ENCODE measurements at regions not wholly inside any gene's neighbourhood (a gene's known extent, or its start where the extent isn't known, plus 50 kb on each side); places are given as distances from the start of the nearest gene placed in this dataset.

DNA sequence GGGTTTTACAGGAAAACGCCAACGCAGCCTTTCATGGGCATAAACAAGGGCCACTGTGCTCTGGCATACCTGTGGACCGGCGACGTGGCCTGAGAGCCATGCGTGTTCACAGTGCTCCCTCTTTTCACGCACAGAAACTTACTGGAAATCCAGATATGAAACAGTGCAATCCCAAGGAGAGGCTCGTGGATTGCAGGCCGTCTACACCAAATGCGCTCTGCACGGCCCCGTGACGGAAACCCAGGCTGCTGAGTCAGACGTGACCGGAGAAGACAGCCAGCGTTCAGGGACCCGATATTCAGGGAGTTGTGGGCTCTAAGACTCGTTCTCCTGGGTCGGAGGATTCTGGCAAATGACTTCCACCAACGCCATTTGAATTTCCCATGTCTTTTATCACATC, 129.2 kb downstream of the FOXL1 start:
- TF ChIP-seq FOXP2 (optimal IDR thresholded peaks at IDR 0.05; ENCODE audit: borderline replicate concordance, extremely low read depth, extremely low read length, insufficient read depth) (no peak), POLR2AphosphoS5 (IDR thresholded peaks at IDR 0.05; ENCODE audit: low read depth, low read length) (no peak), SIN3A (IDR thresholded peaks at IDR 0.05; ENCODE audit: borderline replicate concordance, insufficient read depth, low read length) (no peak), TAF1 (IDR thresholded peaks at IDR 0.05; ENCODE audit: borderline replicate concordance, insufficient read depth, low read length) (no peak)
- TF ChIP-seq, protein P1, sequence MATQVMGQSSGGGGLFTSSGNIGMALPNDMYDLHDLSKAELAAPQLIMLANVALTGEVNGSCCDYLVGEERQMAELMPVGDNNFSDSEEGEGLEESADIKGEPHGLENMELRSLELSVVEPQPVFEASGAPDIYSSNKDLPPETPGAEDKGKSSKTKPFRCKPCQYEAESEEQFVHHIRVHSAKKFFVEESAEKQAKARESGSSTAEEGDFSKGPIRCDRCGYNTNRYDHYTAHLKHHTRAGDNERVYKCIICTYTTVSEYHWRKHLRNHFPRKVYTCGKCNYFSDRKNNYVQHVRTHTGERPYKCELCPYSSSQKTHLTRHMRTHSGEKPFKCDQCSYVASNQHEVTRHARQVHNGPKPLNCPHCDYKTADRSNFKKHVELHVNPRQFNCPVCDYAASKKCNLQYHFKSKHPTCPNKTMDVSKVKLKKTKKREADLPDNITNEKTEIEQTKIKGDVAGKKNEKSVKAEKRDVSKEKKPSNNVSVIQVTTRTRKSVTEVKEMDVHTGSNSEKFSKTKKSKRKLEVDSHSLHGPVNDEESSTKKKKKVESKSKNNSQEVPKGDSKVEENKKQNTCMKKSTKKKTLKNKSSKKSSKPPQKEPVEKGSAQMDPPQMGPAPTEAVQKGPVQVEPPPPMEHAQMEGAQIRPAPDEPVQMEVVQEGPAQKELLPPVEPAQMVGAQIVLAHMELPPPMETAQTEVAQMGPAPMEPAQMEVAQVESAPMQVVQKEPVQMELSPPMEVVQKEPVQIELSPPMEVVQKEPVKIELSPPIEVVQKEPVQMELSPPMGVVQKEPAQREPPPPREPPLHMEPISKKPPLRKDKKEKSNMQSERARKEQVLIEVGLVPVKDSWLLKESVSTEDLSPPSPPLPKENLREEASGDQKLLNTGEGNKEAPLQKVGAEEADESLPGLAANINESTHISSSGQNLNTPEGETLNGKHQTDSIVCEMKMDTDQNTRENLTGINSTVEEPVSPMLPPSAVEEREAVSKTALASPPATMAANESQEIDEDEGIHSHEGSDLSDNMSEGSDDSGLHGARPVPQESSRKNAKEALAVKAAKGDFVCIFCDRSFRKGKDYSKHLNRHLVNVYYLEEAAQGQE (IDR thresholded peaks at IDR 0.05; ENCODE audit: insufficient read depth in 1 of 2, low read depth in 2 of 2, low read length in 2 of 2) = no peak

DNA sequence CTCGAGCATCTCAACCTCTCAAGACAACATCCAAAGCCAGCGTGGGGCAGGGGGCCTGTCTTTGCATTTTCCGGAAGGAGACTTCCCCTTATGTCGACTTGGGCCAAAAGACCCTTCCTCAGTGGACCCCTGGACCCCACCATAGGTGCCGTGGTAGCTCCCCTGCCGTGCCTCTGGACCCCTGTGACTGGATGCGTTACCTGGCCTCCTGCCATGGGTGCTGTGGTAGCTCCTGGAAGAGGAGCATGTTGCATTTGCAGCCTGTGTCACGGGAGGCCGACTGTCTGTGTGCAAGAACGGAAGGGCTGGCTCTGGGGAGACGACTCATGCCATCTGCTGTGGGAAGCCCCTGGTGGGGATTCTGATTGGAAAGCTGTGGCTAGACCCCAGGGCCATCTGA, 130.1 kb downstream of the FOXL1 start:
- TF ChIP-seq FOXP2 (optimal IDR thresholded peaks at IDR 0.05; ENCODE audit: borderline replicate concordance, extremely low read depth, extremely low read length, insufficient read depth) = no peak
- no peak for TF ChIP-seq POLR2AphosphoS5 (IDR thresholded peaks at IDR 0.05; ENCODE audit: low read depth, low read length)
- TF ChIP-seq SIN3A (IDR thresholded peaks at IDR 0.05; ENCODE audit: borderline replicate concordance, insufficient read depth, low read length) = no peak
- TF ChIP-seq, protein P1 (IDR thresholded peaks at IDR 0.05; ENCODE audit: insufficient read depth in 1 of 2, low read depth in 2 of 2, low read length in 2 of 2) = no peak
- TF ChIP-seq TAF1 (IDR thresholded peaks at IDR 0.05; ENCODE audit: borderline replicate concordance, insufficient read depth, low read length) = no peak

DNA sequence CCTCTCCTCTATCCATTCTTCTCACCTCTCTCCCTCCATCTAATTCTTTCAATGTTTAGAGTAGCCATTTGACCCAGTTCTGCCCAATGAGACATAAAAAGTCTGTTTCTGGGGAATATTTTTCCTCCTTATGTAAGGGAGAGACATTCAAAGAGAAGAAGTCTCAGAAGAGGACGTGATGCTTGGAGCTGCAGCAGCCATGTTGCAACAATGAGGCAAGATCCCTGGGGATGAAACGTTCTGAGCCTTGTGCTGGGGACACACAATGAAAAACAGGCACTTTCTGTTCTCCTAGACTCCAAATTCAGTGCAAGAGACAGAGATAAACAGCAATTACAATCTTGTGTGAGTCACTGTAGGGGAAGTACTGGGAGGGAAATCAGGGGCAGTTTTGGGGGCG, 130.8 kb downstream of the FOXL1 start:
- TF ChIP-seq FOXP2 (optimal IDR thresholded peaks at IDR 0.05; ENCODE audit: borderline replicate concordance, extremely low read depth, extremely low read length, insufficient read depth) (no peak), TAF1 (IDR thresholded peaks at IDR 0.05; ENCODE audit: borderline replicate concordance, insufficient read depth, low read length) (no peak), POLR2AphosphoS5 (IDR thresholded peaks at IDR 0.05; ENCODE audit: low read depth, low read length) (no peak), SIN3A (IDR thresholded peaks at IDR 0.05; ENCODE audit: borderline replicate concordance, insufficient read depth, low read length) (no peak)
- TF ChIP-seq, protein P1 (IDR thresholded peaks at IDR 0.05; ENCODE audit: insufficient read depth in 1 of 2, low read depth in 2 of 2, low read length in 2 of 2) = no peak

DNA sequence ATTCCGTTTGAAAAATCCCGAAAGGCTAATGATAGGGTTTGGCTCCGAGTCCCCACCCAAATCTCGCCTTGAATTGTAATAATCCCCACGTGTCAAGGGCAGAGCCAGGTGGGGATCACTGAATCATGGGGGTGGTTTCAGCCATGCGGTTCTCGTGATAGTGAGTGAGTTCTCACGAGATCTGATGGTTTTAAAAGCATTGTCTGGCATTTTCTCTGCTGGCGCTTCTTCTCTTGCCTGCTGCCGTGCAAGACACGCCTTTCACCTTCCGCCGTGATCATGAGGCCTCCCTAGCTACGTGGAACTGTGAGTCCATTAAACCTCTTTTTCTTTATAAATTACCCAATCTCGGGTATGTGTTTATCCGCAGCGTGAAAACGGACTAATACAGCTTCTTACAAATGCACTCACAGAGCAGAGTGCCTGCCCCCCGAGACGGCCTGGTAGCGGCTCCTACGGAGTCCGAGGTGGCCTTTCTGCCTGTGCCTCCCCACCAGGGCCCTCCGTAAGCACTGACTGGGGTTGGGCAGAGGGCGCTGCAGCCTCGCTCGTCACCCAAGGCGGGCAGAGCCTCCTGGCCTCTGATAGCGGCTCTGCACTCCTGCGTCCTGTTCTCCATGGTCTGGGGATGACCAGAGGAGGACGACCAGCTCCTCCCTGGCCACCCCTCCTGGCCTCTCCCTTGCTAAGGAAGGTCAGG, 131.7 kb downstream of the FOXL1 start:
- no peak for TF ChIP-seq TAF1 (IDR thresholded peaks at IDR 0.05; ENCODE audit: borderline replicate concordance, insufficient read depth, low read length)
- TF ChIP-seq, protein P1 (IDR thresholded peaks at IDR 0.05; ENCODE audit: insufficient read depth in 1 of 2, low read depth in 2 of 2, low read length in 2 of 2) = no peak

DNA sequence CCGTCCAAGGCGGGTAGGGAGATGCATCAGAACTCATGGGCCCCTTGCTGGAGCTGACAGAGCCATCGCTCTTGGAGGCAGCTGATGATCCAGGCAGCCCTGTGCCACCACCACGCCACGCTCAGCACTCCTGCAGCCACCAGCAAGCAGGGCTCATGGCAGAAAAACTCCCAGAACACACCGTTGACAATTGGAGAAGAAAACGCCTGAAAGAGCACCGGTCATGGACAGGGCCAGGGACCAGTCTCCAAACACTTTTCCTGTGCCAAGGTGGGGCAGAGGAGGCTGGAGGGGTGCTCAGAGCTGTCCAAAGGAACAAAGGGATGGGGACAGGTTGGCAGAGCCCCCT, 132.2 kb downstream of the FOXL1 start:
- TF ChIP-seq TAF1 (IDR thresholded peaks at IDR 0.05; ENCODE audit: borderline replicate concordance, insufficient read depth, low read length) = no peak
- no peak for TF ChIP-seq SIN3A (IDR thresholded peaks at IDR 0.05; ENCODE audit: borderline replicate concordance, insufficient read depth, low read length)
